Esophagus muscularis mucosa (tissue), 3 donors: ENCODE measurements at regions not wholly inside any gene's neighbourhood (a gene's known extent, or its start where the extent isn't known, plus 50 kb on each side); places are given as distances from the start of the nearest gene placed in this dataset.

Experiments used
- POLR2AphosphoS5 ChIP-seq, 2 donors: sonication (generic); formaldehyde crosslinking; IDR thresholded peaks; one replicate each; pipeline ENCODE4 v1.6.1; 2017; ENCODE audit warnings: antibody characterized with exemption in 2 of 2
- TF ChIP-seq, protein P1 (sequence below), 3 experiments: fragments of 200-600 bp in 2 of 3; fragments of 450-650 bp in 1 of 3; sonication (generic) in 2 of 3; IDR thresholded peaks; one replicate each; pipeline ENCODE4 v1.5.1; 2017 to 2019; ENCODE audit warnings: antibody characterized with exemption in 3 of 3, mild to moderate bottlenecking in 2 of 3, moderate library complexity in 1 of 3

DNA sequence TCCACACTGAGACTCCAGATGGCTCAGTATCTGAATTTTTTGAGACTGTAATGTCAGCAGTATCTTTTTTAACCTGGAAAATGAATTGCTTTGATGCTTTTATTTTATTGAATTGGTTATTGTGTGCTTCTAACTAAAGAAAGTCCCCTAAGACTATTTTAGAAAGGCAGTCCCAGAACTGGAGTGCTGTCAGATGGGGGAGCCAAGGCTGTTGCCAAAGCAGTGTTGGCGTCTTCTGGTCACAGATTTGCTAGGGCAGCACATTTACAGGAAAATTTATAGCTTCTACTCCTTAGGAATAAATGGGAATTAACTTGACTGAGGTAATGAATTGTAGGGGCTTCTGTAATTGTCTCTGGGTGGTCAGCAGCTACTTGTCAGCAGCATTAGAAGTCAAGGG lies 157.1 kb upstream of the ARHGAP5 start:
- TF ChIP-seq, protein P1, sequence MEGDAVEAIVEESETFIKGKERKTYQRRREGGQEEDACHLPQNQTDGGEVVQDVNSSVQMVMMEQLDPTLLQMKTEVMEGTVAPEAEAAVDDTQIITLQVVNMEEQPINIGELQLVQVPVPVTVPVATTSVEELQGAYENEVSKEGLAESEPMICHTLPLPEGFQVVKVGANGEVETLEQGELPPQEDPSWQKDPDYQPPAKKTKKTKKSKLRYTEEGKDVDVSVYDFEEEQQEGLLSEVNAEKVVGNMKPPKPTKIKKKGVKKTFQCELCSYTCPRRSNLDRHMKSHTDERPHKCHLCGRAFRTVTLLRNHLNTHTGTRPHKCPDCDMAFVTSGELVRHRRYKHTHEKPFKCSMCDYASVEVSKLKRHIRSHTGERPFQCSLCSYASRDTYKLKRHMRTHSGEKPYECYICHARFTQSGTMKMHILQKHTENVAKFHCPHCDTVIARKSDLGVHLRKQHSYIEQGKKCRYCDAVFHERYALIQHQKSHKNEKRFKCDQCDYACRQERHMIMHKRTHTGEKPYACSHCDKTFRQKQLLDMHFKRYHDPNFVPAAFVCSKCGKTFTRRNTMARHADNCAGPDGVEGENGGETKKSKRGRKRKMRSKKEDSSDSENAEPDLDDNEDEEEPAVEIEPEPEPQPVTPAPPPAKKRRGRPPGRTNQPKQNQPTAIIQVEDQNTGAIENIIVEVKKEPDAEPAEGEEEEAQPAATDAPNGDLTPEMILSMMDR (IDR thresholded peaks at IDR 0.05): no peak
- no peak for TF ChIP-seq POLR2AphosphoS5 (IDR thresholded peaks at IDR 0.05)
